ENCODE measurements at regions not wholly inside any gene's neighbourhood (a gene's known extent, or its start where the extent isn't known, plus 50 kb on each side); places are given as distances from the start of the nearest gene placed in this dataset.
A peak's percentile ranks its signal among the peaks of the same experiment; 100 is the strongest.

GRCh38 chr3:102605153-102605552 is 170.3 kb downstream of the ZPLD1 start:
- no peak for DNase-seq

DNA sequence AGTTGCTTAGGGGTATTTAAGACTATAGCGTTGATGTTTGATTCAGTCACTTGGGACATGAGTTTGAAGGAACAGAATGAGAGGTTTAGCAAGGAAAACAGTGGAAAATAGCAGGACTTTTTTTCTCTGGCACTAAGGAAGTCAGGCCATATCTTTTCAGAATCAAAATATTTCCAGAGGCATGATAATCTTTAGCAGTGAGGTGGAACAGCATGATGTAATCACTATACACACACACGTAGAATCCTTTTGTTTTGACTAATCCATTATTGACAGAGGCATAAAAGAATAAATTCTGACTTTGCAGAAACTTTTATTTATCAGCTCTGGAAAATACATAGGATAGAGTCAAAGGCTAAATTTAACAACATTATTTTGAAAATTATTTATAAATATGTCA is 174.1 kb downstream of the ZPLD1 start:
- DNase-seq: no peak

DNA sequence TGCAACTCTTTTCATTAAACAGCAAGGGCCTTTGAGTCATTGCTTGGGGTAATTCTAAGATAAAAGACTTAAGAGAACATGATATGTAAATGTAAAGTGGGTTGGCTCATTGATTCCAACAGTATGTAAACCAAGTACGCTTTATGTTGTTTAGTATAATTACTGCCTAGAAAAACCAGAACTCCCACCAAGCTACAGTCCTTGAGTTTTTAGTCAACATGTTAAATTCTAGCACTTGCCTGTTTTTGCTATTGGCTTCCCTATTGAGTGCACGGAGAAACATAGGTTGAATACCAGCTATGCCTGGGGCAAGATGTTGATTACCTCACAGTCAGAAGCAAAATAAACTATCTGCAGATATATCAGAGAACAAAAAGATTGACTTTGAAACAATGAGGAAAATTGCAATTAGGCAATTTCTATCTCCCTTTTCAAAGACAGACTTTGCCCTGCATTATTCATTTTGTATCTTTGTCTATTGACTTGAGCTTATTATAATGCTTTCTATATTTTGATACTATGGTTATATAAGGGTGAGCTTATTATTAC is 179.3 kb downstream of the ZPLD1 start:
- DNase-seq: no peak

DNA sequence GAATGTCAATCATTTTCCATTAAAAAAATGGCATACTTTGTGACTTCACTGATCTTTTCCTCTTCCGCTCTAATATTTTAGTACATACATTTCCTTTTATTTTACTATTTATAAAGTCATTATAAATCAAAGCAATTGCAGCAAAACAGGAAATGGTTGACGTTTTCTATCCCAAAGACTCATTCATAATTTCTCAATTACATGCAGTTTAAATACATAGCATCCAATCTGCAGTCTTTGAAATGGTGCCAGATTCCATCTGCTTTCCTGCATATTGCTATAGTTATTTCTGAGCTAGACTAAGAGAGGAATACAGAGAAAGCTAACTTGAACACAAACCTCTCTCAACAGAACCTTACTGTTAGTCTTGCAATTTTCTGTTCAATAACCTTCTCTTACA is 179.8 kb downstream of the ZPLD1 start:
- no peak for DNase-seq

GRCh38 chr3:102617381-102617780 is 182.6 kb downstream of the ZPLD1 start:
- DNase-seq: no peak

DNA sequence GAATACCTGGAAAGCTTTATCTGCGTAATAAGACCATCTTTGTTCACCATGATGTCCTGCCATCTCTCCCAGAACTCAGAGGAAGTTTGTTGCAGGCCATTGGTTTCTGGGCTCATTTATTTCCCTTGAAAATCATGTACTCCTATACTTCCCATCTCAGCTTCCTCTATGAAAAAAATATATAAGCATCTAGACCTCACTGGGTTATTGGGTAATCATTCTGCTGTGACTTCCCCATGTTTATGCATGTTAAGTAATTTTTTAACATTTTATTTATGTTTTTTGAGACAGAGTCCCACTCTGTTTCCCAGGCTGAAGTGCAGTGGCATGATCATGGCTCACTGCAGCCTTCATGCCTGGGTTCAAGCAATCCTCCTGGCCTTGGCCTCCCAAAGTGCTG is 184.5 kb downstream of the ZPLD1 start:
- DNase-seq: no peak

- no peak for DNase-seq
Measured at GRCh38 chr3:102629943-102630342, 195.1 kb downstream of the ZPLD1 start.

DNA sequence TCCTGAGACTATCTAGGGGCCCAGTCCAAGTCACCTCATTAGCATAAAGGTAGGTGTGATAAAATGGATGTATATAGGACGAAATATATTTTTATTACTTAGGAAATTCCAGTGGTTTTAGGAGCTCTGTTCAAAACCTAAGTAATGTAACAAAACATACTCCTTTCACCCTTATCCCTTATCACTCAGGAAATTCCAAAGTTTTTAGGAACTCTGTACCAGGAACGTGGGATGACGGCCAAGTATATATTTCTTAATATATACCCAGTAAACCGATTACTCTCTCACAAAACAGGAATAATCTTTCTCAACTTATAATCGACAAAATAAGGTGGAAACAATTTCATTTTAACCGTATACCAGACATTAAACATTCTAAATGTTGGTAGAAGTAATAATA is 195.7 kb downstream of the ZPLD1 start:
- no peak for DNase-seq

DNA sequence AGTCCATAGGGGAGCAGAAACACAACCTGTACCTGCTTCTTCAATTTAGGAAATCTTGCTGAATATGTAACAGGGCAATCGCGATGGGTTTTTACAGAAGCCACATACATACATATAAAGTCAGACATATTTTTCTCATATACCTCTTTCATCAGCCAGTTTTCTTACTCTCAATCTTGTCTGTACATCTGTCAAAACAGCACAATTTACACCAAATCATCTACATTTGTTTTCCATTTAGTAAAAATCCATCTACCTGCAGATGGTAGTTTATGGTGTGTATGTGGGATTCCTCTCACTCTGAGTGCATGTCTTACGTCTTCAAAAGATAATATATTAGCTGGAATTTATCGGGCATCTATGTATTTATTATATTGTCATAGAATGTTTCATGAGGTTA is 208.7 kb downstream of the ZPLD1 start:
- no peak for DNase-seq

DNA sequence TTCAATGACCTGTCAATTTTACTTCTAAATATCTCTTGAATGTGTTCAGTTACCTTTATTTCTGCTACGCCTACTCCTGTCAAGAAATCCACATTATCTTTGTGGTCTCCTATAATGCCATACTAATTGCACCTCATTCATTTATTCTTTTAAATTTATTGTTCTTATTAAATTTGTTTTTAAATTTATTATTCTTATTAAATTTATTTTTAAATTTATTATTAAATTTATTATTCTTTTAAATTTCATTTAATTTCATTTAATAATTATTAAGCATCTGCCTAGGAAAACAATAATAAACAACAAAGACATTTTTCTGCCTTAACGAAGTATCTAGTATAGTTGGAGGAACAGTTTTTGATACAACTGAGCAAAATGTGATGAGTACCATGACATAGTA is 211.7 kb downstream of the ZPLD1 start:
- no peak for DNase-seq

GRCh38 chr3:102660653-102661052 is 225.8 kb downstream of the ZPLD1 start:
- DNase-seq: no peak

- DNase-seq: no peak
Measured at GRCh38 chr3:102661707-102662497, 227.1 kb downstream of the ZPLD1 start.

- DNase-seq: no peak
Measured at GRCh38 chr3:102662498-102662772, 227.6 kb downstream of the ZPLD1 start.

DNA sequence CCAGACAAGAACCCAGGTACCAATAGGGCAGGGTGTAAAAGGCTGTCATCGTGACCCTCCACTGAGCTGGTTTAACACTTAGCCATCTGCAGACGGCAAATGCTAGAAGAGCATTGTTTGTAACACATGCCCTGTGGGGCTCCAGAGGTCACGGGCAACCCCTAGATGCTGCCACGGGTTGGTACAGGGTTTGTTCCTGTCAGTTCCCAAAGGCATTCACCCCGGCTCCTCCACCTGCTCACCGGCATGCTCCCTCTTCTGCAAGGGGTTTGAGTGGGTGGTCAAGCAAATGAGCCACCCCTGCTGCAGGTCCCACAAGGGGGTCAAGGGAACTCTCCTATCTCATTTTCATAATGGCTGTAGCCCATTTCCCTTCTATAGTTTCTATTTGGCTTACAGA is 229.3 kb downstream of the ZPLD1 start:
- DNase-seq: no peak

- DNase-seq: no peak
Measured at GRCh38 chr3:102665183-102665582, 230.4 kb downstream of the ZPLD1 start.

- no peak for DNase-seq
Measured at GRCh38 chr3:102668247-102668646, 233.4 kb downstream of the ZPLD1 start.

DNA sequence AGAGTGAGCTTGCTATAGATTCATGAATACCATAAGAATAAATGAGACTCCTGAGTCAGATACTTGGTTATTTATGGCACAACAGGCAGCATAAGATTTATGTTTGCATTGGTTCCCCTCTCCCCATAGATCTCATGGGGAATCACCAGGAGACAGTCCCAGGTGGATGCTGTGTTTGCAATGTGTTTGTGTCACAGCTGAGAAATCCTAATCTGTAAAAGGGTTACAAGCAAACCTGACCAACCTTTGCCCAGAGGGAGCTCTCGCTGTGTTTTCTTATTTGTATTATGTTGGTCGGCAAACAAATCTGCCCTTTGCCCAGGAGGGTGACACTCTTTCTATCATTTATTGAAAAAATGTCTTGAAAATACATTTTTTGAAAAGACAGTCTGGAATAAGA is 236.2 kb downstream of the ZPLD1 start:
- no peak for DNase-seq

DNA sequence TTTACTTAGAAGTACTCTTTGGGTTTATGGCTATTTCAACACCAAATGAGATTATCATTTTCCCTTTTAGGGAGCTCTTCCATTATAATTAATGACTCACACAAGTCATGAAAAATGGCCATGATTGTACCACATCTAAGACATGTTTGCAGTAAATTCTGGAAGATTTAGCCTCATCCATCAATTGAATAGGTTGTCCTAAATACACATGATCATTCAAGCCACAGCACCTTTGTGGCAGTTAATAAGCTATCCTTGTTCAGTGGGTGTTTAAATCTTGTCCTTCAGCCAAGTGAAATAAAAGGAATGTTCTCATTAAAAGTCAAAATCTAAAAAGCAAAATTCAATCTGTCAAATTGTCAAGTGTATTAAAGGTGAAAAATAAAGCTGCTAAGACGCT is 237.5 kb downstream of the ZPLD1 start:
- DNase-seq: no peak

GRCh38 chr3:102673271-102674115 is 238.7 kb downstream of the ZPLD1 start:
- DNase-seq: peak; percentile 20

DNA sequence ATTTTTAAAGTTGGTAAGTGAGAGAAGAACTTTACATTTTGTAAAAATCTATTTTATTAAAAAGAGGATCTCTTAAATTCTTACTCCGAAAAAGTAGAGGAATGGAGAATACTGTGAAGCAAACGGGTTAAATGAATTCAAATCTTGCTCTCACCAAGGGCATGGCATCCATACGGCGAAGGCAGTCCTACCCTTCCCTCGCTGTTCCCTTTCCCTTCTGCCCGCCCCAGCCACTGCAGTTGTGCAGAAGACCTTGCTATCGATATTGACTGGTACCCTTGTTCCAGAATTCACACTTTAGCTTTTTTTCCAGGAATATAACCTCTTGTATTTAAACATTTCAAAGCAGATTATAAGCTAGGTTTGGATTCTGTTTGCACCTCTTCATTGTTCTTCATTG is 239.5 kb downstream of the ZPLD1 start:
- no peak for DNase-seq

GRCh38 chr3:102676424-102676823 is 241.6 kb downstream of the ZPLD1 start:
- no peak for DNase-seq

DNA sequence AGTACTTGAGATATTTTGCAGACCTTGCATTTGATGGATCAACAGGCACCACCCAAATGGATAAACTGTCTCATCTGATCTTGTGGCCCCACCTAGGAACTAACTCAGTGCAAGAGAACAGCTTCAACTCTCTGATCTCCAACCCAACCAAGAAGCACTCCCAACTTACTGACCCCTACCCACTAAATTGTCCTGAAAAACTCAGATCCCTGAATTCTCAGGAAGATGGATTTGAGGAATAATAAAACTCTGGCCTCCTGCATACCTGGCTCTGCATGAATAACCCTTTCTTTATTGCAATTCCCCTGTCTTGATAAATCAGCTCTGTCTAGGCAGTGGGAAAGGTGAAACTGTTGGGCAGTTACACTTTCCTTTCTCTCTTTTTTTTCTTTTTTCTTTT is 247.9 kb downstream of the ZPLD1 start:
- no peak for DNase-seq

- no peak for DNase-seq
Measured at GRCh38 chr3:102686792-102687191, 252.0 kb downstream of the ZPLD1 start.

- no peak for DNase-seq
Measured at GRCh38 chr3:102687851-102688555, 253.2 kb downstream of the ZPLD1 start.

Measured in effector CD4-positive, alpha-beta T cell (primary cell).